ENCODE measurements at regions not wholly inside any gene's neighbourhood (a gene's known extent, or its start where the extent isn't known, plus 50 kb on each side); places are given as distances from the start of the nearest gene placed in this dataset.

- Histone ChIP-seq H3K27me3 (ENCODE audit: control insufficient read depth in 4 of 4, insufficient read depth in 4 of 4, low read length in 3 of 4) (no peaks in the 10 kb centered on the region), H3K4me1 (ENCODE audit: control insufficient read depth in 4 of 4, insufficient read depth in 4 of 4, low read length in 3 of 4) (peaks cover 0 to 12% (median under 1%) of the 10 kb centered on the region in 4 donors), H3K36me3 (ENCODE audit: control insufficient read depth in 4 of 4, insufficient read depth in 3 of 4, low read depth in 1 of 4, low read length in 3 of 4) (no peaks in the 10 kb centered on the region), H3K9ac (ENCODE audit: low read depth in 1 of 2, low read length in 2 of 2) (no peak overlapping the region), H3K27ac (ENCODE audit: low read depth in 1 of 2, low read length in 2 of 2) (peak overlapping the region in 1 of 2 donors; percentile 25), H3K9me3 (ENCODE audit: control insufficient read depth in 4 of 4, low read length in 3 of 4) (no peaks in the 10 kb centered on the region), H3K4me3 (ENCODE audit: low read depth in 1 of 3, low read length in 3 of 3) (no peak overlapping the region)
- DNase-seq (ENCODE audit: low spot score) = no peak
- WGBS = 42% methylated on average over 1 of the region's 1 CpG
- peak; percentile 10 to 35 for TF ChIP-seq HNF4A (conservative IDR thresholded peaks at IDR 0.05)
- no peak for TF ChIP-seq YY1 (IDR thresholded peaks at IDR 0.05)
Measured at GRCh38 chrX:124981420-124981819, 338.3 kb upstream of the TEX13C start.

GRCh38 chrX:124984140-124984813, 335.4 kb upstream of the TEX13C start:
- peaks cover 0 to 12% (median under 1%) of the 10 kb centered on the region in 4 donors for H3K4me1 ChIP-seq (ENCODE audit: control insufficient read depth in 4 of 4, insufficient read depth in 4 of 4, low read length in 3 of 4)
- no peaks in the 10 kb centered on the region for H3K9me3 ChIP-seq (ENCODE audit: control insufficient read depth in 4 of 4, low read length in 3 of 4)
- WGBS = 27% methylated on average over 3 of the region's 3 CpGs
- H3K27me3 ChIP-seq (ENCODE audit: control insufficient read depth in 4 of 4, insufficient read depth in 4 of 4, low read length in 3 of 4) = no peaks in the 10 kb centered on the region
- H3K27ac ChIP-seq (ENCODE audit: low read depth in 1 of 2, low read length in 2 of 2) = peak overlapping the region in 1 of 2 donors; percentile 54
- no peak for DNase-seq (ENCODE audit: low spot score)
- H3K4me3 ChIP-seq (ENCODE audit: low read depth in 1 of 3, low read length in 3 of 3) = peak overlapping the region; percentile 18 to 53 (median 34)
- H3K9ac ChIP-seq (ENCODE audit: low read depth in 1 of 2, low read length in 2 of 2) = no peak overlapping the region
- H3K36me3 ChIP-seq (ENCODE audit: control insufficient read depth in 4 of 4, insufficient read depth in 3 of 4, low read depth in 1 of 4, low read length in 3 of 4) = no peaks in the 10 kb centered on the region
- TF ChIP-seq EGR1 (IDR thresholded peaks at IDR 0.05; ENCODE audit: low read depth in 2 of 2) = no peak
- TF ChIP-seq RXRA (IDR thresholded peaks at IDR 0.05) = peak in 1 of 2 donors; percentile 27
- no peak for TF ChIP-seq YY1 (IDR thresholded peaks at IDR 0.05)
- peak; percentile 19 to 21 for TF ChIP-seq HNF4A (conservative IDR thresholded peaks at IDR 0.05)
- peak; percentile 40 for TF ChIP-seq SP1 (IDR thresholded peaks at IDR 0.05)

GRCh38 chrX:124986284-124986683, 333.4 kb upstream of the TEX13C start:
- Histone ChIP-seq H3K9me3 (ENCODE audit: control insufficient read depth in 4 of 4, low read length in 3 of 4) (no peaks in the 10 kb centered on the region), H3K27me3 (ENCODE audit: control insufficient read depth in 4 of 4, insufficient read depth in 4 of 4, low read length in 3 of 4) (no peaks in the 10 kb centered on the region), H3K4me3 (ENCODE audit: low read depth in 1 of 3, low read length in 3 of 3) (no peak overlapping the region), H3K36me3 (ENCODE audit: control insufficient read depth in 4 of 4, insufficient read depth in 3 of 4, low read depth in 1 of 4, low read length in 3 of 4) (no peaks in the 10 kb centered on the region), H3K9ac (ENCODE audit: low read depth in 1 of 2, low read length in 2 of 2) (no peak overlapping the region), H3K4me1 (ENCODE audit: control insufficient read depth in 4 of 4, insufficient read depth in 4 of 4, low read length in 3 of 4) (peaks cover 0 to 10% (median under 1%) of the 10 kb centered on the region in 4 donors), H3K27ac (ENCODE audit: low read depth in 1 of 2, low read length in 2 of 2) (no peak overlapping the region)
- WGBS = 94% methylated on average over 3 of the region's 3 CpGs
- no peak for TF ChIP-seq CTCF (IDR thresholded peaks at IDR 0.05; ENCODE audit: low read depth, low read length, missing input control)
- no peak for TF ChIP-seq JUND (IDR thresholded peaks at IDR 0.05)
- no peak for TF ChIP-seq RAD21 (IDR thresholded peaks at IDR 0.05)
- no peak for TF ChIP-seq NR2F2 (IDR thresholded peaks at IDR 0.05)
- no peak for TF ChIP-seq FOXA1 (IDR thresholded peaks at IDR 0.05)
- no peak for TF ChIP-seq GABPA (IDR thresholded peaks at IDR 0.05 in 1 of 2, conservative IDR thresholded peaks at IDR 0.05 in 1 of 2)
- TF ChIP-seq FOXA2 (IDR thresholded peaks at IDR 0.05) = no peak
- no peak for TF ChIP-seq SP1 (IDR thresholded peaks at IDR 0.05)
- TF ChIP-seq ZBTB33 (IDR thresholded peaks at IDR 0.05) = no peak
- DNase-seq (ENCODE audit: low spot score) = no peak
